GM23338 (cell line): ENCODE measurements at regions not wholly inside any gene's neighbourhood (a gene's known extent, or its start where the extent isn't known, plus 50 kb on each side); places are given as distances from the start of the nearest gene placed in this dataset.

ENCODE experiments used
- ATAC-seq: fragments of 200-7000 bp; cut with Tn5 transposase; 3 replicates; pipeline ENCODE4 v1.9.1; 2020
- DNase-seq: peaks from one replicate; pipeline ENCODE4 v3.0.0-alpha.2; 2015; ENCODE audit warnings: low spot score
- H2AFZ ChIP-seq: fragments of 200-600 bp; sonication (generic); 2 replicates; pipeline ENCODE4 v1.8.0; 2016; ENCODE audit warnings: antibody characterized with exemption, mild to moderate bottlenecking, moderate library complexity
- H3F3A ChIP-seq: fragments of 200-600 bp; sonication (generic); replicated peaks from 2 replicates; pipeline ENCODE4 v1.8.0; 2017; ENCODE audit warnings: antibody characterized with exemption, mixed run types, low read depth
- H3K27ac ChIP-seq: fragments of 200-600 bp; sonication (generic); 2 replicates; pipeline ENCODE4 v1.6.1; 2016; ENCODE audit warnings: low read depth
- H3K27me3 ChIP-seq: fragments of 200-600 bp; sonication (generic); 2 replicates; pipeline ENCODE4 v1.8.0; 2016; ENCODE audit warnings: mild to moderate bottlenecking, mixed run types, moderate library complexity; ENCODE audit not compliant: insufficient read depth
- H3K36me3 ChIP-seq: fragments of 200-600 bp; sonication (generic); 2 replicates; pipeline ENCODE4 v1.8.0; 2016; ENCODE audit warnings: mild to moderate bottlenecking; ENCODE audit not compliant: insufficient read depth
- H3K4me1 ChIP-seq: fragments of 200-600 bp; sonication (generic); 2 replicates; pipeline ENCODE4 v1.8.0; 2016; ENCODE audit warnings: mild to moderate bottlenecking, moderate library complexity; ENCODE audit not compliant: insufficient read depth
- H3K4me2 ChIP-seq: fragments of 200-600 bp; sonication (generic); 2 replicates; pipeline ENCODE4 v1.7.1; 2017; ENCODE audit warnings: mixed run types
- H3K4me3 ChIP-seq: fragments of 200-600 bp; sonication (generic); 2 replicates; pipeline ENCODE4 v1.6.1; 2016; ENCODE audit warnings: mixed run types
- H3K79me2 ChIP-seq: fragments of 200-600 bp; sonication (generic); replicated peaks from 2 replicates; pipeline ENCODE4 v1.8.0; 2017; ENCODE audit warnings: mild to moderate bottlenecking; ENCODE audit not compliant: insufficient read depth
- H3K9me2 ChIP-seq: fragments of 200-600 bp; sonication (generic); 2 replicates; pipeline ENCODE4 v1.8.0; 2017; ENCODE audit not compliant: insufficient read depth
- H4K20me1 ChIP-seq: fragments of 200-600 bp; sonication (generic); replicated peaks from 2 replicates; pipeline ENCODE4 v1.8.0; 2017; ENCODE audit warnings: mild to moderate bottlenecking; ENCODE audit not compliant: insufficient read depth
- H3K27ac Mint-ChIP-seq: 2 replicates; pipeline ENCODE4 v1.8.0; 2020; ENCODE audit warnings: inconsistent platforms, mild to moderate bottlenecking, moderate library complexity, mixed read lengths
- H3K27me3 Mint-ChIP-seq: 3 replicates; pipeline ENCODE4 v1.8.0; 2022; ENCODE audit warnings: low read depth, mild to moderate bottlenecking, moderate library complexity, mixed read lengths, inconsistent platforms; ENCODE audit not compliant: insufficient read depth, poor library complexity
- H3K36me3 Mint-ChIP-seq: 3 replicates; pipeline ENCODE4 v1.8.0; 2021; ENCODE audit warnings: low read depth, mild to moderate bottlenecking, inconsistent platforms, moderate library complexity, mixed read lengths
- H3K4me1 Mint-ChIP-seq: 3 replicates; pipeline ENCODE4 v1.8.0; 2020; ENCODE audit warnings: mild to moderate bottlenecking, inconsistent platforms, mixed read lengths
- H3K4me3 Mint-ChIP-seq: 3 replicates; pipeline ENCODE4 v1.8.0; 2021; ENCODE audit warnings: moderate library complexity, mild to moderate bottlenecking, inconsistent platforms, mixed read lengths
- H3K9me3 Mint-ChIP-seq: 3 replicates; pipeline ENCODE4 v1.8.0; 2020; ENCODE audit warnings: moderate library complexity, mild to moderate bottlenecking, inconsistent platforms, mixed read lengths
- CREB1 ChIP-seq: fragments of 250-450 bp; sonication (Bioruptor Pico); IDR thresholded peaks from 2 replicates; pipeline ENCODE4 v1.5.0; 2020; ENCODE audit warnings: low read depth, mild to moderate bottlenecking, moderate library complexity
- EZH2phosphoT487 ChIP-seq: fragments of 200-600 bp; sonication (generic); IDR thresholded peaks from one replicate; pipeline ENCODE4 v1.8.1; 2018; ENCODE audit warnings: antibody characterized with exemption; ENCODE audit not compliant: unreplicated experiment
- JUNB ChIP-seq: IDR thresholded peaks from one replicate; pipeline ENCODE4 v1.6.1; 2016; ENCODE audit warnings: antibody characterized with exemption; ENCODE audit not compliant: unreplicated experiment
- NANOG ChIP-seq: IDR thresholded peaks from 2 replicates; pipeline ENCODE4 v1.6.1; 2016; ENCODE audit warnings: antibody characterized with exemption, borderline replicate concordance
- POLR2AphosphoS5 ChIP-seq: IDR thresholded peaks from 2 replicates; pipeline ENCODE4 v1.6.1; 2016; ENCODE audit warnings: antibody characterized with exemption, low read depth
- STAT1 ChIP-seq: IDR thresholded peaks from one replicate; pipeline ENCODE4 v1.6.1; 2016; ENCODE audit warnings: antibody characterized with exemption; ENCODE audit not compliant: unreplicated experiment
- ZNF114 ChIP-seq: fragments of 250-450 bp; sonication (Bioruptor Pico); IDR thresholded peaks from 2 replicates; pipeline ENCODE4 v1.5.0; 2020; ENCODE audit warnings: mild to moderate bottlenecking, moderate library complexity
- ZNF331 ChIP-seq: fragments of 250-450 bp; sonication (Bioruptor Pico); IDR thresholded peaks from 2 replicates; pipeline ENCODE4 v1.5.0; 2020; ENCODE audit warnings: low read depth, mild to moderate bottlenecking, moderate library complexity
- TF ChIP-seq, protein P1 (sequence below): IDR thresholded peaks from one replicate; pipeline ENCODE4 v1.6.1; 2018; ENCODE audit warnings: antibody characterized with exemption; ENCODE audit not compliant: unreplicated experiment
- TF ChIP-seq, protein P2 (sequence below): IDR thresholded peaks from 2 replicates; pipeline ENCODE4 v1.6.1; 2016; ENCODE audit warnings: antibody characterized with exemption
- TF ChIP-seq, protein P3 (sequence below): fragments of 250-450 bp; sonication (Bioruptor Pico); IDR thresholded peaks from 2 replicates; pipeline ENCODE4 v1.5.0; 2020; ENCODE audit warnings: mild to moderate bottlenecking, moderate library complexity

DNA sequence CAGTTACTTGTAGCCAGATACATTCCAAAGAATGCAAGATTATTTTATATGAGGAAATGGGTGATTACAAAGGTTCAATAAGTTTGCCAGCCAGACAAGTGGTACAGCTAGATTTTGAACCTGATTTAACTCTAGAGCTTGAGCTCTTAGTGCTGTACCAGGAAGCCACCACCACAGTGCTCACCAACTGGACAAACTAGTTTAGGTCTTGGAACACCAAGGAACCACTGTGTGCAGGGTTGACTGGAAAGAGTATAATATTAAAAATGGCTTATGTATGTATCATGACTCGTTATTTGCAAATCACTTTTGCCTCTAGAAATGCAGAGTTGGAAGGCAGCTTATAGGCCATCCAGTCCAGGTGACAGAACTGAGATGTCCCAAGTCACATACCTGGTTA is 177.2 kb downstream of the TXNL1 start:
- H3K4me1 ChIP-seq: no peaks in the 10 kb centered on the region
- peaks cover 7% of the 10 kb centered on the region; the same call in 2 of the 3 replicates for H3K4me1 Mint-ChIP-seq
- no peak overlapping the region for H3K27ac ChIP-seq
- TF ChIP-seq POLR2AphosphoS5 (no peak), ZNF114 (CRISPR knock-in tag) (no peak)
- TF ChIP-seq, protein P1, sequence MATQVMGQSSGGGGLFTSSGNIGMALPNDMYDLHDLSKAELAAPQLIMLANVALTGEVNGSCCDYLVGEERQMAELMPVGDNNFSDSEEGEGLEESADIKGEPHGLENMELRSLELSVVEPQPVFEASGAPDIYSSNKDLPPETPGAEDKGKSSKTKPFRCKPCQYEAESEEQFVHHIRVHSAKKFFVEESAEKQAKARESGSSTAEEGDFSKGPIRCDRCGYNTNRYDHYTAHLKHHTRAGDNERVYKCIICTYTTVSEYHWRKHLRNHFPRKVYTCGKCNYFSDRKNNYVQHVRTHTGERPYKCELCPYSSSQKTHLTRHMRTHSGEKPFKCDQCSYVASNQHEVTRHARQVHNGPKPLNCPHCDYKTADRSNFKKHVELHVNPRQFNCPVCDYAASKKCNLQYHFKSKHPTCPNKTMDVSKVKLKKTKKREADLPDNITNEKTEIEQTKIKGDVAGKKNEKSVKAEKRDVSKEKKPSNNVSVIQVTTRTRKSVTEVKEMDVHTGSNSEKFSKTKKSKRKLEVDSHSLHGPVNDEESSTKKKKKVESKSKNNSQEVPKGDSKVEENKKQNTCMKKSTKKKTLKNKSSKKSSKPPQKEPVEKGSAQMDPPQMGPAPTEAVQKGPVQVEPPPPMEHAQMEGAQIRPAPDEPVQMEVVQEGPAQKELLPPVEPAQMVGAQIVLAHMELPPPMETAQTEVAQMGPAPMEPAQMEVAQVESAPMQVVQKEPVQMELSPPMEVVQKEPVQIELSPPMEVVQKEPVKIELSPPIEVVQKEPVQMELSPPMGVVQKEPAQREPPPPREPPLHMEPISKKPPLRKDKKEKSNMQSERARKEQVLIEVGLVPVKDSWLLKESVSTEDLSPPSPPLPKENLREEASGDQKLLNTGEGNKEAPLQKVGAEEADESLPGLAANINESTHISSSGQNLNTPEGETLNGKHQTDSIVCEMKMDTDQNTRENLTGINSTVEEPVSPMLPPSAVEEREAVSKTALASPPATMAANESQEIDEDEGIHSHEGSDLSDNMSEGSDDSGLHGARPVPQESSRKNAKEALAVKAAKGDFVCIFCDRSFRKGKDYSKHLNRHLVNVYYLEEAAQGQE: no peak
- peaks cover 25% of the 10 kb centered on the region for H3K9me3 Mint-ChIP-seq
- no peaks in the 10 kb centered on the region for H4K20me1 ChIP-seq
- H3F3A ChIP-seq: no peaks in the 10 kb centered on the region
- no peak for DNase-seq
- H2AFZ ChIP-seq: no peak overlapping the region
- 0 out of 2 replicates have a peak, but pooled peaks cover 15% of the 10 kb centered on the region for H3K9me2 ChIP-seq
- peaks cover 5% of the 10 kb centered on the region; the same call in 1 of the 2 replicates for H3K36me3 ChIP-seq
- H3K27me3 ChIP-seq: no peaks in the 10 kb centered on the region
- H3K4me3 Mint-ChIP-seq: no peak overlapping the region
- H3K79me2 ChIP-seq: no peaks in the 10 kb centered on the region
- no peaks in the 10 kb centered on the region for H3K27me3 Mint-ChIP-seq
- H3K4me3 ChIP-seq: no peak overlapping the region
- no peak overlapping the region for H3K27ac Mint-ChIP-seq
- no peak for ATAC-seq
- H3K36me3 Mint-ChIP-seq: peaks cover 16% of the 10 kb centered on the region; the same call in 2 of the 3 replicates
- H3K4me2 ChIP-seq: no peak overlapping the region

DNA sequence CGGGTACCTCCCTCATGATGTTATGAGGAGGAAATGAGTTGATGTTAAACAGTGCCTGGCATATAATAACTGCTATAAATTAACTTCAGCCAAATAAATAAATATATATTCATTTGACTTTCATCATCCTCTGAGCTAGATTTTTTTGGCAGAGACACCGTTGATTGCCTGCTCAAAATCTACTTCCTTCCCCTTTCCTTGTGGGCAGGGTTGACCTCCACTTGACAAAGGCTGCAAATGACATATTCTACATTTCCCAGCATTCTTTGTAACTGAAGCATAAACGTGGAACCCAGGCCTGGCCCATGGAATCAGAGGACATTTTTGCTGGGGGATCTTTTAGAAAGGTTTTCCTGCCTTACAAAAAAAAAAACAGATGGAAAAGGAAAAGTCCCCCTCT is 177.8 kb downstream of the TXNL1 start:
- Histone ChIP-seq H3K9me2 (0 out of 2 replicates have a peak, but pooled peaks cover 15% of the 10 kb centered on the region), H3K27me3 (no peaks in the 10 kb centered on the region), H3K4me2 (no peak overlapping the region), H3K79me2 (no peaks in the 10 kb centered on the region), H4K20me1 (no peaks in the 10 kb centered on the region), H3K4me3 (no peak overlapping the region), H2AFZ (no peak overlapping the region), H3K4me1 (no peaks in the 10 kb centered on the region), H3F3A (no peaks in the 10 kb centered on the region), H3K27ac (no peak overlapping the region), H3K36me3 (peaks cover 4% of the 10 kb centered on the region; the same call in 1 of the 2 replicates)
- peaks cover 7% of the 10 kb centered on the region; the same call in 2 of the 3 replicates for H3K4me1 Mint-ChIP-seq
- peaks cover 11% of the 10 kb centered on the region; the same call in 2 of the 3 replicates for H3K36me3 Mint-ChIP-seq
- no peaks in the 10 kb centered on the region for H3K27me3 Mint-ChIP-seq
- H3K4me3 Mint-ChIP-seq: no peak overlapping the region
- ATAC-seq (no peak), DNase-seq (no peak)
- peaks cover 20% of the 10 kb centered on the region for H3K9me3 Mint-ChIP-seq
- H3K27ac Mint-ChIP-seq: no peak overlapping the region
- no peak for TF ChIP-seq NANOG
- TF ChIP-seq ZNF331: no peak
- TF ChIP-seq POLR2AphosphoS5: no peak
- TF ChIP-seq, protein P2, sequence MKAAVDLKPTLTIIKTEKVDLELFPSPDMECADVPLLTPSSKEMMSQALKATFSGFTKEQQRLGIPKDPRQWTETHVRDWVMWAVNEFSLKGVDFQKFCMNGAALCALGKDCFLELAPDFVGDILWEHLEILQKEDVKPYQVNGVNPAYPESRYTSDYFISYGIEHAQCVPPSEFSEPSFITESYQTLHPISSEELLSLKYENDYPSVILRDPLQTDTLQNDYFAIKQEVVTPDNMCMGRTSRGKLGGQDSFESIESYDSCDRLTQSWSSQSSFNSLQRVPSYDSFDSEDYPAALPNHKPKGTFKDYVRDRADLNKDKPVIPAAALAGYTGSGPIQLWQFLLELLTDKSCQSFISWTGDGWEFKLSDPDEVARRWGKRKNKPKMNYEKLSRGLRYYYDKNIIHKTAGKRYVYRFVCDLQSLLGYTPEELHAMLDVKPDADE: no peak
- no peak for TF ChIP-seq EZH2phosphoT487
- TF ChIP-seq STAT1: no peak
- no peak for TF ChIP-seq JUNB
- TF ChIP-seq CREB1: no peak
- TF ChIP-seq, protein P3, sequence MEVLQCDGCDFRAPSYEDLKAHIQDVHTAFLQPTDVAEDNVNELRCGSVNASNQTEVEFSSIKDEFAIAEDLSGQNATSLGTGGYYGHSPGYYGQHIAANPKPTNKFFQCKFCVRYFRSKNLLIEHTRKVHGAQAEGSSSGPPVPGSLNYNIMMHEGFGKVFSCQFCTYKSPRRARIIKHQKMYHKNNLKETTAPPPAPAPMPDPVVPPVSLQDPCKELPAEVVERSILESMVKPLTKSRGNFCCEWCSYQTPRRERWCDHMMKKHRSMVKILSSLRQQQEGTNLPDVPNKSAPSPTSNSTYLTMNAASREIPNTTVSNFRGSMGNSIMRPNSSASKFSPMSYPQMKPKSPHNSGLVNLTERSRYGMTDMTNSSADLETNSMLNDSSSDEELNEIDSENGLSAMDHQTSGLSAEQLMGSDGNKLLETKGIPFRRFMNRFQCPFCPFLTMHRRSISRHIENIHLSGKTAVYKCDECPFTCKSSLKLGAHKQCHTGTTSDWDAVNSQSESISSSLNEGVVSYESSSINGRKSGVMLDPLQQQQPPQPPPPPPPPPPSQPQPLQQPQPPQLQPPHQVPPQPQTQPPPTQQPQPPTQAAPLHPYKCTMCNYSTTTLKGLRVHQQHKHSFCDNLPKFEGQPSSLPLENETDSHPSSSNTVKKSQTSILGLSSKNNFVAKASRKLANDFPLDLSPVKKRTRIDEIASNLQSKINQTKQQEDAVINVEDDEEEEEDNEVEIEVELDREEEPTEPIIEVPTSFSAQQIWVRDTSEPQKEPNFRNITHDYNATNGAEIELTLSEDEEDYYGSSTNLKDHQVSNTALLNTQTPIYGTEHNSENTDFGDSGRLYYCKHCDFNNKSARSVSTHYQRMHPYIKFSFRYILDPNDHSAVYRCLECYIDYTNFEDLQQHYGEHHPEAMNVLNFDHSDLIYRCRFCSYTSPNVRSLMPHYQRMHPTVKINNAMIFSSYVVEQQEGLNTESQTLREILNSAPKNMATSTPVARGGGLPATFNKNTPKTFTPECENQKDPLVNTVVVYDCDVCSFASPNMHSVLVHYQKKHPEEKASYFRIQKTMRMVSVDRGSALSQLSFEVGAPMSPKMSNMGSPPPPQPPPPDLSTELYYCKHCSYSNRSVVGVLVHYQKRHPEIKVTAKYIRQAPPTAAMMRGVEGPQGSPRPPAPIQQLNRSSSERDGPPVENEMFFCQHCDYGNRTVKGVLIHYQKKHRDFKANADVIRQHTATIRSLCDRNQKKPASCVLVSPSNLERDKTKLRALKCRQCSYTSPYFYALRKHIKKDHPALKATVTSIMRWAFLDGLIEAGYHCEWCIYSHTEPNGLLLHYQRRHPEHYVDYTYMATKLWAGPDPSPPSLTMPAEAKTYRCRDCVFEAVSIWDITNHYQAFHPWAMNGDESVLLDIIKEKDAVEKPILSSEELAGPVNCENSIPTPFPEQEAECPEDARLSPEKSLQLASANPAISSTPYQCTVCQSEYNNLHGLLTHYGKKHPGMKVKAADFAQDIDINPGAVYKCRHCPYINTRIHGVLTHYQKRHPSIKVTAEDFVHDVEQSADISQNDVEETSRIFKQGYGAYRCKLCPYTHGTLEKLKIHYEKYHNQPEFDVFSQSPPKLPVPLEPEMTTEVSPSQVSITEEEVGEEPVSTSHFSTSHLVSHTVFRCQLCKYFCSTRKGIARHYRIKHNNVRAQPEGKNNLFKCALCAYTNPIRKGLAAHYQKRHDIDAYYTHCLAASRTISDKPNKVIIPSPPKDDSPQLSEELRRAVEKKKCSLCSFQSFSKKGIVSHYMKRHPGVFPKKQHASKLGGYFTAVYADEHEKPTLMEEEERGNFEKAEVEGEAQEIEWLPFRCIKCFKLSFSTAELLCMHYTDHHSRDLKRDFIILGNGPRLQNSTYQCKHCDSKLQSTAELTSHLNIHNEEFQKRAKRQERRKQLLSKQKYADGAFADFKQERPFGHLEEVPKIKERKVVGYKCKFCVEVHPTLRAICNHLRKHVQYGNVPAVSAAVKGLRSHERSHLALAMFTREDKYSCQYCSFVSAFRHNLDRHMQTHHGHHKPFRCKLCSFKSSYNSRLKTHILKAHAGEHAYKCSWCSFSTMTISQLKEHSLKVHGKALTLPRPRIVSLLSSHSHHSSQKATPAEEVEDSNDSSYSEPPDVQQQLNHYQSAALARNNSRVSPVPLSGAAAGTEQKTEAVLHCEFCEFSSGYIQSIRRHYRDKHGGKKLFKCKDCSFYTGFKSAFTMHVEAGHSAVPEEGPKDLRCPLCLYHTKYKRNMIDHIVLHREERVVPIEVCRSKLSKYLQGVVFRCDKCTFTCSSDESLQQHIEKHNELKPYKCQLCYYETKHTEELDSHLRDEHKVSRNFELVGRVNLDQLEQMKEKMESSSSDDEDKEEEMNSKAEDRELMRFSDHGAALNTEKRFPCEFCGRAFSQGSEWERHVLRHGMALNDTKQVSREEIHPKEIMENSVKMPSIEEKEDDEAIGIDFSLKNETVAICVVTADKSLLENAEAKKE: no peak
